Lower lobe of right lung (tissue), 2 donors: ENCODE measurements at regions not wholly inside any gene's neighbourhood (a gene's known extent, or its start where the extent isn't known, plus 50 kb on each side); places are given as distances from the start of the nearest gene placed in this dataset.

Experiments
- ATAC-seq, 2 donors: fragments of 200-7000 bp; cut with Tn5 transposase; one replicate each; pipeline ENCODE4 v1.9.1; 2020 to 2022; ENCODE audit warnings: mild to moderate bottlenecking in 2 of 2, moderate library complexity in 2 of 2
- DNase-seq: peaks from one replicate; pipeline ENCODE4 v3.0.0-alpha.2; 2020
- H3K27ac ChIP-seq: fragments of 200-600 bp; one replicate; pipeline ENCODE4 v1.8.0; 2022
- H3K27me3 ChIP-seq: fragments of 200-600 bp; one replicate; pipeline ENCODE4 v1.8.0; 2022; ENCODE audit warnings: low read depth
- H3K36me3 ChIP-seq: fragments of 200-600 bp; one replicate; pipeline ENCODE4 v1.8.0; 2022; ENCODE audit warnings: mild to moderate bottlenecking
- H3K4me1 ChIP-seq: fragments of 200-600 bp; one replicate; pipeline ENCODE4 v1.8.0; 2022
- H3K4me3 ChIP-seq: fragments of 200-600 bp; one replicate; pipeline ENCODE4 v1.8.0; 2022; ENCODE audit warnings: mild to moderate bottlenecking
- H3K9me3 ChIP-seq: fragments of 200-600 bp; one replicate; pipeline ENCODE4 v1.8.0; 2022
- intact Hi-C: fragments of 100-400 bp; cut with DNase I; formaldehyde crosslinking; loops from one replicate; pipeline ENCODE4 v1.11.0; 2022
- TF ChIP-seq, protein P1 (sequence below): fragments of 200-600 bp; IDR thresholded peaks from one replicate; pipeline ENCODE4 v1.8.0; 2022; ENCODE audit warnings: antibody characterized with exemption, mild to moderate bottlenecking
- donor health status: DM: no; HTN: yes; CAD: no; lungs with severe emphysema.

DNA sequence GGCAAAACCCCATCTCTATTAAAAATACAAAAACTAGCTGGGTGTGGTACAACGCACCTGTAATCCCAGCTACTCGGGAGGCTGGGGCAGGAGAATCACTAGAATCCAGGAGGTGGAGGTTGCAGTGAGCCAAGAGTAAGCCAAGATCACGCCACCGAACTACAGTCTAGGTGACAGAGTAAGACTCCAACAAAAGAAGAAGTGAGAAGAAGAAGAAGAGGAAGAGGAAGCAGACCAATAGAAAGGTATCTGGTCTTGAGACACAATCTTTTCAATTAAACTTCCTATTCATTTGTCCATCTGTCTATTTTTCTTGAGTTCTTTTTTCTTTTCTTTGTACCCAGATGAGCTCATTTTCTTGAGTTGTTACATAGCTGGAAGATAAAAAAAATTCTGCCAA is 55.7 kb upstream of the ACADM start:
- Histone ChIP-seq H3K4me3 (no peak overlapping the region), H3K27ac (no peak overlapping the region), H3K4me1 (no peaks in the 10 kb centered on the region), H3K27me3 (no peaks in the 10 kb centered on the region), H3K36me3 (no peaks in the 10 kb centered on the region), H3K9me3 (no peaks in the 10 kb centered on the region)
- intact Hi-C loops = no loop called here
- TF ChIP-seq, protein P1, sequence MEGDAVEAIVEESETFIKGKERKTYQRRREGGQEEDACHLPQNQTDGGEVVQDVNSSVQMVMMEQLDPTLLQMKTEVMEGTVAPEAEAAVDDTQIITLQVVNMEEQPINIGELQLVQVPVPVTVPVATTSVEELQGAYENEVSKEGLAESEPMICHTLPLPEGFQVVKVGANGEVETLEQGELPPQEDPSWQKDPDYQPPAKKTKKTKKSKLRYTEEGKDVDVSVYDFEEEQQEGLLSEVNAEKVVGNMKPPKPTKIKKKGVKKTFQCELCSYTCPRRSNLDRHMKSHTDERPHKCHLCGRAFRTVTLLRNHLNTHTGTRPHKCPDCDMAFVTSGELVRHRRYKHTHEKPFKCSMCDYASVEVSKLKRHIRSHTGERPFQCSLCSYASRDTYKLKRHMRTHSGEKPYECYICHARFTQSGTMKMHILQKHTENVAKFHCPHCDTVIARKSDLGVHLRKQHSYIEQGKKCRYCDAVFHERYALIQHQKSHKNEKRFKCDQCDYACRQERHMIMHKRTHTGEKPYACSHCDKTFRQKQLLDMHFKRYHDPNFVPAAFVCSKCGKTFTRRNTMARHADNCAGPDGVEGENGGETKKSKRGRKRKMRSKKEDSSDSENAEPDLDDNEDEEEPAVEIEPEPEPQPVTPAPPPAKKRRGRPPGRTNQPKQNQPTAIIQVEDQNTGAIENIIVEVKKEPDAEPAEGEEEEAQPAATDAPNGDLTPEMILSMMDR = no peak
- no peak for DNase-seq
- no peak for ATAC-seq

DNA sequence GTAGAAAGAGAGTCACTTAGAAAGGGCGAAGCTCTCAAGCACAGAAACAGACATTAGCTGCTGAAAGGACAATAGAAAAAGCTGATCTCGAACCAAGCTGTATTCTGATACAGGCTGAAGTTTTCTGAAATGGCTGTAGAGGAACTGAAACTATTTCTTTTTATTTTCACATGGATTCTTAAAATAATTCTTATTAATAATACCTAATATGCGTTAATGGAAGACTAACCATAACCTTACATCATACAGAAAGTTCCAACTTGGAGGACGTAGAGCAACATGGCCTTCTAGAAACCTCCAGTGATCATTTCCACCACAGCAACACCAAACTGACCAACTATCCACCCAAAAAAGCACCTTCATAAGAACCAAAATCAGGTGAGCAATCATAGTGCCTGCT is 52.8 kb upstream of the ACADM start:
- H3K9me3 ChIP-seq = no peaks in the 10 kb centered on the region
- H3K4me3 ChIP-seq = no peak overlapping the region
- DNase-seq (no peak), ATAC-seq (no peak)
- TF ChIP-seq, protein P1 = no peak
- H3K4me1 ChIP-seq = no peaks in the 10 kb centered on the region
- intact Hi-C loops = no loop called here
- no peaks in the 10 kb centered on the region for H3K27me3 ChIP-seq
- no peak overlapping the region for H3K27ac ChIP-seq
- no peaks in the 10 kb centered on the region for H3K36me3 ChIP-seq

DNA sequence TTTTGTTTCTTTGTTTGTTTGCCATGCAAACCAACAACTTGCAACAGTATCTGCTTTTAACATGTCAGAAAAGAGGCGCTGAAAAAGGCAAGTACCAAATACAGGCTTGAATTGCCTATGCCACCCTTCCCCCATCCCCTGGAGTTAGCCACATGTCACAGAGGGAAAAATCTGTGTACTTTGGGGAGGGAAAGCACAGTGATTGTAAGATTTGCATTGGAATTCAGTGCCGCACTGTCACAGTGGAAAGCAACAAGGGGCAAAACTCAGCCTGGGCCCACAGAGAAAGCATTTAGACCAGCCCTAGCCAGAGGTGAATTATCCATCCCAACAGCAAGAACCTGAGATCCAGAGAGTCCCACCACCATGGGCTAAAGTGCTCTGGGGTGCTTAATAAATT is 52.4 kb upstream of the ACADM start:
- intact Hi-C loops = no loop called here
- TF ChIP-seq, protein P1 = no peak
- H3K9me3 ChIP-seq = no peaks in the 10 kb centered on the region
- DNase-seq = no peak
- H3K36me3 ChIP-seq = no peaks in the 10 kb centered on the region
- ATAC-seq = no peak
- no peak overlapping the region for H3K27ac ChIP-seq
- no peaks in the 10 kb centered on the region for H3K27me3 ChIP-seq
- H3K4me3 ChIP-seq = no peak overlapping the region
- no peaks in the 10 kb centered on the region for H3K4me1 ChIP-seq

GRCh38 chr1:75672528-75673393 is 51.7 kb upstream of the ACADM start:
- ATAC-seq (peak; percentile 87 to 88), DNase-seq (no peak)
- H3K9me3 ChIP-seq = no peaks in the 10 kb centered on the region
- intact Hi-C loops = no loop called here
- no peak overlapping the region for H3K27ac ChIP-seq
- no peaks in the 10 kb centered on the region for H3K27me3 ChIP-seq
- no peak overlapping the region for H3K4me3 ChIP-seq
- no peaks in the 10 kb centered on the region for H3K36me3 ChIP-seq
- TF ChIP-seq, protein P1 = no peak
- H3K4me1 ChIP-seq = no peaks in the 10 kb centered on the region

DNA sequence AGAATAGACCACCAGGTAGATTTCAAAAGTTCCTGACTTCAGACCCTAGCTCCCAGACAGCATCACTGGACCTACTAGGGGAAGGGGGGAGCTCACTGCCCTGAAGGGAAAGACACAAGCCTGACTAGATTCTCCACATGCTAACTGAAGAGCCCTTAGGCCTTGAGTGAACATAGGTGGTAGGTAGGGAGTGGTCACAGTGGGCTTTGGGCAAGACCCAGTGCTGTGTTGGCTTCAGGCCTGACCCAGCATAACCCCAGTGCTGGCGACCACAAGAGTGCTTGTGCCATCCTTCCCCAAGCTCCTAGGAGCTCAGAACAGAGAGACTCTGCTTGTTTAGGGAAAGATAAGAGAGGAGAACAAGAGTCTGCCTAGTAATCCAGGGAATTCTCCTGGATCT is 51.1 kb upstream of the ACADM start:
- no peaks in the 10 kb centered on the region for H3K27me3 ChIP-seq
- ATAC-seq (no peak), DNase-seq (no peak)
- no peaks in the 10 kb centered on the region for H3K36me3 ChIP-seq
- TF ChIP-seq, protein P1 = no peak
- intact Hi-C loops = no loop called here
- H3K4me3 ChIP-seq = no peak overlapping the region
- H3K27ac ChIP-seq = no peak overlapping the region
- no peaks in the 10 kb centered on the region for H3K4me1 ChIP-seq
- no peaks in the 10 kb centered on the region for H3K9me3 ChIP-seq
